ENCODE measurements at regions not wholly inside any gene's neighbourhood (a gene's known extent, or its start where the extent isn't known, plus 50 kb on each side); places are given as distances from the start of the nearest gene placed in this dataset.

- no peak for TF ChIP-seq POLR2A (IDR thresholded peaks at IDR 0.05)
- no peak for TF ChIP-seq CTCF (IDR thresholded peaks at IDR 0.05)
- H3K4me3 ChIP-seq = no peak overlapping the region
- no peaks in the 10 kb centered on the region for H3K36me3 ChIP-seq
- intact Hi-C loops (cut with DNase I) = no loop called here
- no peak for DNase-seq
- no peaks in the 10 kb centered on the region for H3K27me3 ChIP-seq
- peaks cover 0 to 22% (median 16%) of the 10 kb centered on the region in 3 donors for H3K4me1 ChIP-seq
- WGBS, 2 donors = 60 to 63% methylated on average over 1 of the region's 1 CpG
- no peaks in the 10 kb centered on the region for H3K9me3 ChIP-seq
- H3K27ac ChIP-seq = no peak overlapping the region
Measured at GRCh38 chr6:81999826-82000225, 247.3 kb upstream of the TENT5A start.

GRCh38 chr6:81999270-81999669 lies 246.8 kb upstream of the TENT5A start:
- intact Hi-C loops (cut with DNase I) = no loop called here
- no peak for DNase-seq
- WGBS, 2 donors = 72 to 92% methylated on average over 2 of the region's 2 CpGs
- Histone ChIP-seq H3K4me1 (peaks cover 0 to 22% (median 16%) of the 10 kb centered on the region in 3 donors), H3K9me3 (no peaks in the 10 kb centered on the region), H3K4me3 (no peak overlapping the region), H3K36me3 (no peaks in the 10 kb centered on the region), H3K27me3 (no peaks in the 10 kb centered on the region), H3K27ac (no peak overlapping the region)
- TF ChIP-seq POLR2A (IDR thresholded peaks at IDR 0.05) (no peak), CTCF (IDR thresholded peaks at IDR 0.05) (no peak)

- Histone ChIP-seq H3K4me3 (no peak overlapping the region), H3K27me3 (no peaks in the 10 kb centered on the region), H3K27ac (no peak overlapping the region), H3K9me3 (no peaks in the 10 kb centered on the region), H3K4me1 (peaks cover 0 to 22% (median 16%) of the 10 kb centered on the region in 3 donors), H3K36me3 (no peaks in the 10 kb centered on the region)
- DNase-seq = no peak
- 82 to 88% methylated on average over 1 of the region's 1 CpG for WGBS, 2 donors
- intact Hi-C loops (cut with DNase I) = no loop called here
- TF ChIP-seq POLR2A (IDR thresholded peaks at IDR 0.05) (no peak), CTCF (IDR thresholded peaks at IDR 0.05) (no peak)
Measured at GRCh38 chr6:81998432-81998831, 246.0 kb upstream of the TENT5A start.

GRCh38 chr6:81997090-81997926 lies 244.8 kb upstream of the TENT5A start:
- H3K9me3 ChIP-seq = no peaks in the 10 kb centered on the region
- peaks cover 0 to 22% (median 16%) of the 10 kb centered on the region in 3 donors for H3K4me1 ChIP-seq
- H3K36me3 ChIP-seq = no peaks in the 10 kb centered on the region
- peak overlapping the region in 2 of 4 donors; percentile 14 to 24 for H3K27ac ChIP-seq
- H3K27me3 ChIP-seq = no peaks in the 10 kb centered on the region
- intact Hi-C loops (cut with DNase I) = no loop called here
- TF ChIP-seq POLR2A (IDR thresholded peaks at IDR 0.05) (no peak), CTCF (IDR thresholded peaks at IDR 0.05) (no peak)
- no peak for DNase-seq
- no peak overlapping the region for H3K4me3 ChIP-seq
- 37 to 49% methylated on average over 4 of the region's 4 CpGs for WGBS, 2 donors

GRCh38 chr6:81996414-81996813 lies 243.9 kb upstream of the TENT5A start:
- H3K27ac ChIP-seq = no peak overlapping the region
- WGBS, 2 donors = 77% methylated on average over 4 of the region's 4 CpGs
- TF ChIP-seq CTCF (IDR thresholded peaks at IDR 0.05) = no peak

More at GRCh38 chr6:81996414-81996813, 243.9 kb upstream of the TENT5A start:
- H3K9me3 ChIP-seq = no peaks in the 10 kb centered on the region
- no peak for DNase-seq
- peaks cover 0 to 22% (median 16%) of the 10 kb centered on the region in 3 donors for H3K4me1 ChIP-seq
- no peaks in the 10 kb centered on the region for H3K27me3 ChIP-seq
- no peaks in the 10 kb centered on the region for H3K36me3 ChIP-seq
- no peak overlapping the region for H3K4me3 ChIP-seq
- intact Hi-C loops (cut with DNase I) = no loop called here

Measured in esophagus squamous epithelium (tissue), 5 donors.